ENCODE measurements at regions not wholly inside any gene's neighbourhood (a gene's known extent, or its start where the extent isn't known, plus 50 kb on each side); places are given as distances from the start of the nearest gene placed in this dataset.

DNA sequence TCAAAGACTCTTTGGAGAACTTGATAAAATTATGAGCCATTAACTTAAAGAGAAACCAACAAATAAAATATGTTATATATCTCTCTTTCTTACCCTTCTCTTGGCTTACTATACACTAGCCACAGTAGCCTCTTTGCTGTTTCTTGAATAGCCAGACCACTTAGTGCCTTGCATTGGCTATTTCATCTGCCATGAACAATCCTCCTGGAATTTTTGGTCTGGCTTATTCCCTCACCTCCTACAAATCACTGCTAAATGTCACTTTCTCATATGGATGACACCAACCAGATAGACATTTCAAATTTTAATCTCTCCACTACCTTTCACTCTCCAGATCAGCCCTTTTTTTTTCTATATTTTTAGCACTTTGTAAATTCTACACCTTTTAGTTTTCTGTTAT lies 1581.7 kb downstream of the EFNA5 start:
- H3K9me3 Mint-ChIP-seq = no peaks in the 10 kb centered on the region
- no peak overlapping the region for H3K27ac ChIP-seq (ENCODE audit: insufficient read length, low read depth, low read length)

More for the DNA sequence above, 1581.7 kb downstream of the EFNA5 start:
- H3K79me2 ChIP-seq (ENCODE audit: insufficient read depth, low read length) = no peaks in the 10 kb centered on the region
- H2AK5ac ChIP-seq (ENCODE audit: insufficient read length, low read length) = no peak overlapping the region
- DNase-seq = no peak
- no peaks in the 10 kb centered on the region for H3K27me3 Mint-ChIP-seq (ENCODE audit: low read depth)
- H3K56ac ChIP-seq (ENCODE audit: insufficient read length, low read depth, low read length) = no peak overlapping the region
- H3K9me3 ChIP-seq (ENCODE audit: control insufficient read depth, low read depth, low read length) = no peaks in the 10 kb centered on the region
- H3K18ac ChIP-seq (ENCODE audit: insufficient read length, low read depth, low read length) = no peak overlapping the region
- H2AFZ ChIP-seq (ENCODE audit: low read length) = no peak overlapping the region
- H4K20me1 ChIP-seq (ENCODE audit: control insufficient read depth, insufficient read depth, insufficient read length) = no peaks in the 10 kb centered on the region
- H3K79me1 ChIP-seq (ENCODE audit: insufficient read depth, low read depth, low read length, poor library complexity, severe bottlenecking) = no peaks in the 10 kb centered on the region
- H3K4me3 Mint-ChIP-seq = no peak overlapping the region; a peak in 1 of 5 replicates
- no peak overlapping the region for H2BK12ac ChIP-seq (ENCODE audit: insufficient read length, low read depth, low read length)
- H3K36me3 Mint-ChIP-seq (ENCODE audit: insufficient read depth in 1 of 3, low read depth in 3 of 3) = peaks cover 0 to 5% (median 0%) of the 10 kb centered on the region in 3 experiments; a peak in 2 of 7 replicates
- H4K91ac ChIP-seq (ENCODE audit: insufficient read length, low read depth, low read length) = no peak overlapping the region
- H2BK120ac ChIP-seq (ENCODE audit: low read depth, low read length, poor library complexity, severe bottlenecking) = no peak overlapping the region
- no peak overlapping the region for H2BK15ac ChIP-seq (ENCODE audit: low read depth, low read length)
- H3K27ac Mint-ChIP-seq = peak overlapping the region in 1 of 3 experiments; percentile 73; a peak in 2 of 7 replicates
- no peak overlapping the region for H3K14ac ChIP-seq (ENCODE audit: insufficient read depth, low read length)
- no peak overlapping the region for H2BK20ac ChIP-seq (ENCODE audit: low read depth, low read length, poor library complexity, severe bottlenecking)
- H3K4ac ChIP-seq (ENCODE audit: low read depth, low read length) = no peak overlapping the region
- peaks cover 6% of the 10 kb centered on the region; the same call in 1 of the 2 replicates for H3K4me1 ChIP-seq (ENCODE audit: insufficient read depth, low read length)
- no peak overlapping the region for H3T11ph ChIP-seq (ENCODE audit: low read length)
- H3K4me1 Mint-ChIP-seq = peaks cover 39 to 49% of the 10 kb centered on the region in 2 experiments
- TF ChIP-seq, protein P1, sequence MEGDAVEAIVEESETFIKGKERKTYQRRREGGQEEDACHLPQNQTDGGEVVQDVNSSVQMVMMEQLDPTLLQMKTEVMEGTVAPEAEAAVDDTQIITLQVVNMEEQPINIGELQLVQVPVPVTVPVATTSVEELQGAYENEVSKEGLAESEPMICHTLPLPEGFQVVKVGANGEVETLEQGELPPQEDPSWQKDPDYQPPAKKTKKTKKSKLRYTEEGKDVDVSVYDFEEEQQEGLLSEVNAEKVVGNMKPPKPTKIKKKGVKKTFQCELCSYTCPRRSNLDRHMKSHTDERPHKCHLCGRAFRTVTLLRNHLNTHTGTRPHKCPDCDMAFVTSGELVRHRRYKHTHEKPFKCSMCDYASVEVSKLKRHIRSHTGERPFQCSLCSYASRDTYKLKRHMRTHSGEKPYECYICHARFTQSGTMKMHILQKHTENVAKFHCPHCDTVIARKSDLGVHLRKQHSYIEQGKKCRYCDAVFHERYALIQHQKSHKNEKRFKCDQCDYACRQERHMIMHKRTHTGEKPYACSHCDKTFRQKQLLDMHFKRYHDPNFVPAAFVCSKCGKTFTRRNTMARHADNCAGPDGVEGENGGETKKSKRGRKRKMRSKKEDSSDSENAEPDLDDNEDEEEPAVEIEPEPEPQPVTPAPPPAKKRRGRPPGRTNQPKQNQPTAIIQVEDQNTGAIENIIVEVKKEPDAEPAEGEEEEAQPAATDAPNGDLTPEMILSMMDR (conservative IDR thresholded peaks at IDR 0.05) = no peak
- no peaks in the 10 kb centered on the region for H3K23me2 ChIP-seq (ENCODE audit: insufficient read length, low read depth, low read length, poor library complexity, severe bottlenecking)
- H4K8ac ChIP-seq (replicated peaks; ENCODE audit: insufficient read length, low read depth, low read length) = no peak overlapping the region
- no peaks in the 10 kb centered on the region for H3K27me3 ChIP-seq (ENCODE audit: insufficient read depth, low read length)
- H2BK5ac ChIP-seq (ENCODE audit: insufficient read length, low read length) = no peak overlapping the region
- no peak overlapping the region for H3K23ac ChIP-seq (ENCODE audit: insufficient read length, low read depth, low read length)
- H3K9ac ChIP-seq (ENCODE audit: extremely low read depth, insufficient read length, low read length) = no peak overlapping the region
- H4K5ac ChIP-seq (ENCODE audit: insufficient read length, low read depth, low read length) = no peak overlapping the region
- H3K4me2 ChIP-seq (ENCODE audit: insufficient read depth, insufficient read length, low read length) = no peak overlapping the region
